Activated naive CD4-positive, alpha-beta T cell treated with anti-CD3 and anti-CD28 coated beads, Interleukin-2, amount 50 U/mL, for 16 hours (primary cell): ENCODE measurements at regions not wholly inside any gene's neighbourhood (a gene's known extent, or its start where the extent isn't known, plus 50 kb on each side); places are given as distances from the start of the nearest gene placed in this dataset.
"Not testable (repeated sequence)": the region's sequence is repeated elsewhere in the genome, so short reads cannot be mapped to it uniquely, and the experiment has no call there.

Experiments
- DNase-seq: peaks from one replicate; pipeline ENCODE4 v3.0.0-alpha.2; 2020

DNA sequence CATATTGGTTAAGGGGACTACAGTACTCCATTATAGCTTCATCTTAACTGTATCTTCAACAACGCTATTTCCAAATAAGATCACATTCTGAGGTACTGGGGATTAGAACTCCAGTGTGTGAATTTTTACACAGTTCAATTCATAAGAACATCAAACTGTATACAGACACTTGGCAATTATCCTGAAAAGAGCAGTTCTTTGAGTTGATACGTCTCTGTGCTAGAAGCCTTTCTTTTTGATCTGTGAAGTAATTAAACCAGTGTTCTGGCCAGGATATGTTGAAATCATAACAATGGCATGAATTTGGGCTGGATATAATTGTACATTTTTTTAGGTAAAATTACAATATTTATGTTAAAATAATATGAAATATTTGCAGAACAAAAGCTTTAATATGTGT lies 93.5 kb upstream of the ITPRID2 start:
- DNase-seq = no peak

DNA sequence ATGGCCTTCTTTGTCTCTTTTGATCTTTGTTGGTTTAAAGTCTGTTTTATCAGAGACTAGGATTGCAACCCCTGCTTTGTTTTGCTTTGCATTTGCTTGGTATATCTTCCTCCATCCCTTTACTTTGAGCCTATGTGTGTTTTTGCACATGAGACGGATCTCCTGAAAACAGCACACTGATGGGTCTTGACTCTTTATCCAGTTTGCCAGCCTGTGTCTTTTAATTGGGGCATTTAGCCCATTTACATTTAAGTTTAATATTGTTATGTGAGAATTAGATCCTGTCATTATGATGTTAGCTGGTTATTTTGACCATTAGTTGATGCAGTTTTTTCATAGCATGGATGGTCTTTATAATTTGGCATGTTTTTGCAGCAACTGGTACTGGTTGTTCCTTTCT lies 89.2 kb upstream of the ITPRID2 start:
- not testable (repeated sequence) for DNase-seq

DNA sequence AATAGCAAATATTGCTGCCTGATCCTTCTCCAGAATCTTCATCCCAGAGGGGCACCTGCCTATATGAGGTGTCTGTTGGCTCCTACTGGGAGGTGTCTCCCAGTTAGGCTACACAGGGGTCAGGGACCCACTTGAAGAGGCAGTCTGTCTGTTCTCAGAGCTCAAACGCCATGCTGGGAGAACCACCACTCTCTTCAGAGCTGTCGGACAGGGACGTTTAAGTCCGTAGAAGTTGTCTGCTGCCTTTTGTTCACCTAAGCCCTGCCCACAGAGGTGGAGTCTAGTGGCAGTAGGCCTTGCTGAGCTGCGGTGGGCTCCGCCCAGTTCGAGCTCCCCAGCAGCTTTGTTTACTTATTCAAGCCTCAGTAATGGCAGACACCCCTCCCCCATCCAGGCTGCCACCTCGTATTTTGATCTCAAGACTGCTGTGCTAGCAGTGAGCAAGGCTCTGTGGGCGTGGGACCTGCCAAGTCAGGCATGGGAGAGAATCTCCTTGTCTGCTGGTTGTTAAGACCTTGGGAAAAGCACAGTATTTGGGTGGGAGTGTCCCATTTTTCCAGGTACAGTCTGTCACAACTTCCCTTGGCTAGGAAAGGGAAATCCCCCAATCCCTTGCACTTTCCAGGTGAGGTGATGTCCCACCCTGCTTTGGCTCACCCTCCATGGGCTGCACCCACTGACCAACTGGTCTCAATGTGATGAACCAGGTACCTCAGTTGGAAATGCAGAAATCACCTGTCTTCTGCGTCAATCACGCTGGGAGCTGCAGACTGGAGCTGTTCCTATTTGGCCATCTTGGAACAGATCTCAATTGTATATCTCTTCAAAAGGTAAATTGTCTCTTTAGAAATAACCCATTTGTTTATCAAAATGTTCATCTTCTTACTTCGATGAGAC lies 87.4 kb upstream of the ITPRID2 start:
- not testable (repeated sequence) for DNase-seq

DNA sequence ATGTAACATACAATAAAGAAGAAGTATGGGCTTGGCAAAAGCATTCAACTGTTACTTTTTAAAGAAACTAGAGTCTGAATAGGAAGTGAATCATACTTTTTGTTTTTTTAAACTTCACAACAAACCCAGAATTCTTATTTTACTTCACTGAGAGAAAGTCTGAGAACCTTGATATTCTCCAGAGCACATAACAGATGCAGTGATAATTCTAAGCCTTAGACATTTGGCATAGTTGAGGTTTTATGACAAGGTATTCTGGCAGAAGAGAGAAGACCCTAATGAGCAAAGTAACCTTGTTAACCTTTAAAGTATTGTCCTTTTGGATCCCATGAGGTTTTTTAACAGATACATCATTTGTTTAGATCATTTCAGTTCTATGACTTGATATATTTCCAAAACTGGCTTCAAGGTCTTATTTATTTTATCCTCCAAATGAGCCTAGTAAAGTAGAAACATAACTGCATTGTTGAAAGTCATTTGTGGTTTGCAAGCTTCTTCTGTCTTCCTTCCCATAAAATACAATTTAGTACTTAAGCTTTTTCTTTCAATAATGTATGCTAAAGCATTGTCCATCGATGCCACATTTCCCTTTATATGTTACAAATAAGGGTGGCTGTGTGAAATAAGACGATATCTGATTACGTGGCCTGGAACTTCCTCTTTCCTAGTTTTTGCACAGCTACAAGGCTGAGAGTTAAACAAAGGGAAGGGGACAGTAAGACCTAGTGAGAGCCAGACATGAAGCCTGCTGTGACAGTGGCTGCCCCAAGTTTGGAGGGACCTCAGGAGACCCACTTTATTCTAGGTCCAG lies 86.1 kb upstream of the ITPRID2 start:
- DNase-seq = no peak

DNA sequence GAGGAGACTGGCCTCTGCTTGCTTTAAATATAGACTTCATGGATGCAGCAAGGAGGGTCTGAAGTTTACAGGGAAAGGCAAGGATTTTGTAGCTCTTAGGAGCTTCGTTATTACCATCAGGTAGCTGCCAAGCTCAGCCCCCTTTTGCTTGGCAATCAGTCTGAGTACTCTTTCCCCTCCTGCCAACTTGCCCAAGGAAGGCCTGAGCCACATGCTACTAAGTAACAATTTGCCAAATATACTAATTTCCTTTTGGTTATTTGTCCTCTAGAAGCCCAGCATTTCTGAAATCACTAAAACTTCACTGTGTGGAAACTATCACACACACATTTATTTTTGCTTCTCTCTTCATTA lies 85.5 kb upstream of the ITPRID2 start:
- DNase-seq = no peak

DNA sequence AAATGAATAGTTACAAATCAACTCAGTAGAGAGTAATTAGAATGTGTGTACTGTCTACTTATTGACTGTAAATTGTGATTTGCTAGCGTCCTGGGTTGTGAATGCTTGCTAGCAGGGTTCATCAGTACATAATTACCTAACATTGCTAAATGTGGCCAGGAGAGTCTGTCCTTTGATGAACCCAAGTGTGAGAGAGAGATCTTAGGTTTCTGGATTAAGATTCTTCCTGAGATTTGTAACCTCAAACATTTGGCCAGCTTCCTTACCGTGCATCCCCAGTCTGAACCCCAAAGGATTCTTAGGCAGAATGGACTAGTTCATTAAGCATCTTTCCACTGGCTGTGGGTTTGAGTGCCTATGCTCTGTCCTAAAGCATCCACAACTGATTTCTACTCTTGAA lies 84.0 kb upstream of the ITPRID2 start:
- DNase-seq = no peak

DNA sequence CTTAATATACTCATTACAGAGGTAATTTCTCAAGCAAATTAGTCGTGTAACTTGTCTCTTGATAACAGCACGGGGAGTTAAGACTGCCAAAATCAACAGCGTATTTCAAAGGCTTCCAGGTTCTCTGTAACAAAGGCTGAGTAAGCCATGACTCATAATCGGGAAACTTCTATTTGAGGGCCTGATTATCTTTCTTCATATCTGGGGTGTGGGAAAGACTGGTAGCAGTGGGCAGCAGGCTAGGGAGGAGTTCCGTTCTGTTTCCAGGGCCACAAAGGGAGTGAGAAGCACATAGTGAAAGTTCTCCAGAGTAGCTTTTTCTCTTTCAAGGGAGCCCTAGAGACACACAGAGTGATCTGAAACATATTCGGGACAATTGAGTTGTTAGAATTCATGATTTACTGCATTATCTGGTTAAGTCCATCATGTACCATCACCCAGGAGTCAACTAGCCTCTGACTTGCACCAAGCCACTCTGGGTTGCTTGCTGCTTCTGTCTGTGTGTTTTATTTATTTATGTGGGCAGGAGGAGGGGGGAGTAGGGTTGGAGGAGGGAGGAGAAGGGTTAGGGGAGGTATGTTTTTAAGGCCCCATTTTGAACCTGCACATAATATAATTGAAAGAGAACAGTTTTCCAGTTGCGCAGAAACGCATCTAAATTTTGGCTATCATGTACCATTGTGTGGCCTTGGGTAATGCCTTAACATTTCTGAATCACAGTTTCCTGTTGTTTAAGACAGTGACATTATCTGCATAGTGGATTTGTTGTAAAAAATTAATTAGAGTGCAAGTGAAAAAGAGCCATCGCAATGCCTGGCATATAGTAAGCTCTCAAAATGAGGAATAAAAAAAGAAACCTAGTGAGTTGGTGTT lies 80.5 kb upstream of the ITPRID2 start:
- DNase-seq = no peak

DNA sequence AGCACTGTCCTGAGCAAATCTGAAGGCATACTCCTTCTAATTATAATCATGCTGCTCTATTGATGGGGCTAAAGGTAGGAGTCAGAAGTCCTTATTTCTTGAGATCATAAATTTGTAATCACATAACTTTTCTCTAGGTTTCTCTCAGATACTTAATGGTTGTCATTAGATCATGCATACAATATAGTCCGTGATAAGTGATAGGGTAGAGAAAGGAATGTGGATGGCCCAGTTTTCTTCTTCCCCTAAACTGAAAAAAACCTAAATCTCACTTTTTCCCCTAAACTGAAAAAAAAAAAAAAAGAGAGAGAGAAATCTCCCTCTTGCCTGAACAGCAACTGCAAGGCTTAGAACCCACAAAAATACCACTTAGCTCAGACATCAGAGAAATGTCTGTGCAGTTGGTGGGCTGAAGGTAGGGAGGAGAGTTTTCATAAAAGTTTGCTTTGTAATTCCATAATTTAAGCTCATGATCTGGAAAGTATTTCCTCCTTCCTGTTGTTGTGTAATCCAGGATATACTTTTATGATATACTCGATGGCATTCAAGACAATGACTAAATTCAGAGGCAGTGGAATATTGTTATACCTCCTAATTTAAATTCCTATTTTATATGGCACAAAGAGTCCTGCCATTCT lies 79.3 kb upstream of the ITPRID2 start:
- DNase-seq = no peak

DNA sequence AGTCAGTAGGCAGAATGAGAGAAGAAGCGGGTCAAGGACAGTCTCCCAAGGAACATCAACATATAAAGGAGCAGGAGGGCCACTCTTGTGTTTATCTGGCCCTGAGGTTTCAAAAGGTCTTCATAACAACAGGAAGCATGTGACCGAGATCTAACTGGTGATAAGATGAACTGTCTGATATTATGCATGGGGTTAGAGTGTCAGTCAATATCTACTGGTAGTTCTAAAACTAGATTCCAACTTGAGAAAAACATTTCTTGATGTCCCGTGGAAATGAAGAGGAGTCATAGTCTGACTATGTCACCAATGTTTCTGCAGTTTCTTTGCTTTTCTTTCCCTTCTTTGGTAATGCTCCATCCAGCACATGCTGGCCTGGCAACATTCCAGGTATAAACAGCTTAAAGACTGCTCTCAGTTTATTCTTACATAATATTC lies 77.5 kb upstream of the ITPRID2 start:
- no peak for DNase-seq

DNA sequence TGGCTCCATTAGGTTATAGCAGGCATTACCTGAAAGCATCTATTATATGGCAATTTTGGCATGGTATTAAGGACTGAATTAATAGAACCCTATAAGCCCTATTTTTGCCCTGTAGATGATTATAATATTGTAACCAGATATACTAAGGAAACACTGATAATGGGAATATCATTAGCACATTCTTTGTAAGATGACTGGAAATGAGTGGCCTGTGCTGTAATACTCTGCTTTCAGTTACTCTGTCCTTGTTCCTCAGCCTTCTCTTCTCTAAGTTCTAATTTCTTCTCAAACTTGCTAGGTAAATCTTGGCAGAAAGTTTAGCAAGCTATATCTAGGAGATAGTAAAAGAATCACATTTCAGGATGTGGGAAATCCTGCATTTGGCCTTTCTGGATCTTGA lies 74.0 kb upstream of the ITPRID2 start:
- DNase-seq = no peak

DNA sequence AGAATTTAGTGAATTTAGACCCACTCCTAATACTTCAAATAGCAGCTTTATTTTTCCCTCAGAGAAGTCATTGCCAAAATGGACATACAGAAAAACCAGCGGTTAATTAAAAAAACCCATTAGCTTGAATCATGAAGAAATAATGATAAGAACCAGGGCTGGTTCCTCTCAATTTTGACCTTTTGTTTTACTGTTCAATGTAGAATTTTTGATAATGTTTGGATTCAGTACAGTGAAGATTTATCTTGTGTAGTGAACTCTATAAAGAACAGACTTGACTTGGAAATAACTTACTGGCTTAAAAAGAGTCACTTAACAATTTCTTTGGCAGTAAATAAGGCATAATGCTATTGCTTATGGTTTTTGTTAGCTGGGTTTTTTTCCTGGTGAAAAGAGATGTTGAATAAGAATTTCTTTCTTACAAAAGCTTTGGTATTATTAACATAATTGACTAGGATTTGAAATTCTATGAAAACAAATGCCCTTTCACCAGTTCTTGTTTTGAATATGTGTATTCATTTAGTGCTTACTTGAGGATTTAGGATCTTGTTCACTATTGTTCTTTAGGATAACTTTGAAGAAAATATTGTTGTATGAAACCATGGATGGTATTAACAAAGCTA lies 73.4 kb upstream of the ITPRID2 start:
- no peak for DNase-seq

DNA sequence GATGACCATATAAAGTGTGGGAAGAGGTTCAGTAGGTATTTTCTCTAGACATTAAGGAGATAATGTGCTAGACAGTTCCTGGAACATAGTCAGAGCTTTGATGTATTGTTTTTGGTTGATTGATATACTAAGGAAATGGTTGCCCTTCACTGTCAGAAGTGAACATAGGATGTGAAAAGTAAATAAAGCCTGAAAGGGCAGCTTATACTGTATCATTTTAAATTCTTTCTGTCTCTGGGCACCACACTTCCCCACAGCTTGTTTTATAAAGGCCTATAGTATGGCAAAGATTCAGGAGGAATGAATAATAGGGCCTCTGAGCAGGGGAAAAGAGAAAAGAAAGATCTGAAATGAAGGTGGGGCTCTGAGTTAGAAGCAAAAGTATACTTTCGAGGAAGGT lies 72.7 kb upstream of the ITPRID2 start:
- DNase-seq = no peak

DNA sequence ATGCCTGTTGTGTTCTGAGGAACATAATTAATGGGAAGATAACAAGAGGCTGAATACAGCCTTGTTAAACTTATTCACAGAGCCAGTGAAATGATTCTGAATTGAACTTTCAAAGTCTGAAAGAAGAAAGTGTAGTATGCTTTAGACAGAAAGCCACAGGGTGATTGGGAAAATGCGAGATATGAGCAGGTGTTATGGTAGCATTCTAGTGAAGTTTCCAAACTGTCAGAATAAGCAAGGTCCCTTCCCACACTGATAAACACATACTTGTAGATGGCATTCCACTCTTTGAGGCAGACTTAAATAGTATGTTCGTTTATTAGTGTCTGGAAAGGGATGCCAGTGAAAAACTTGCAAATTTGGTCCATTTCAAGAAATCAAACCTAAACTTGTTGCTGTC lies 70.5 kb upstream of the ITPRID2 start:
- no peak for DNase-seq

DNA sequence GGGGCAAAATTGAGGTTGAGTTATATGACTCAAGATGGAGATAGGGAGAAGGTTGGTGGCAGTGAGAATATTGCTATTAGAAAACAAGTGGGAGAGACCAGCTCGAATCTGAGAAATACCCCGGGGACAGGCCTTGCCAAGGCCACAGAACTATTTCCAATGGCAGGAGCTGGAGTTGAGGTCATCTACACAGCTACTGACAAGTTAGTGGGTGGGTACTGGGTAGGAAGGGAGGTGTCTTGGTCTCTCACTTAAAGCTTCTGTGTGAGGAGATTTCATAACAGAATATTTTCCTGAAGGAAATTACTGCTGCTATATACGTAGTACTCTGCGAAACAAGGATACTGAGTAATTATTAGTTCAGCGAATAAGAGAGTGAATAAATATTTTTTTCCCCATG lies 69.4 kb upstream of the ITPRID2 start:
- DNase-seq = no peak

DNA sequence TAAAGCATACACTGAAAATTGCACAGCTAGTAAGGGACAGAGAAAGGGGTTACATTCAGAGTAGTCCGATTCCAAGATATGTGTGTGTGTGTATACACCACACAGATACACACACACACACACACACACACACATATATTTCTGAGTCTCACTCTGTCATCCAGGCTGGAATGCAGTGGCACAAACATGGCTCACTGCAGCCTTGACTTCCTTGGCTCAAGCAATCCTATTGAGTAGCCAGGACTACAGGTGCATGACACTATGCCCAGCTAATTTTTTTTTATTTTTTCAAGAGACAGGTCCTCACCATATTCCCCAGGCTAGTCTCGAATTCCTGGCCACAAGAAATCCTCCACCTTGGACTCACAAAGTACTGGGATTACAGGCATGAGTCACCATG lies 68.1 kb upstream of the ITPRID2 start:
- no peak for DNase-seq

DNA sequence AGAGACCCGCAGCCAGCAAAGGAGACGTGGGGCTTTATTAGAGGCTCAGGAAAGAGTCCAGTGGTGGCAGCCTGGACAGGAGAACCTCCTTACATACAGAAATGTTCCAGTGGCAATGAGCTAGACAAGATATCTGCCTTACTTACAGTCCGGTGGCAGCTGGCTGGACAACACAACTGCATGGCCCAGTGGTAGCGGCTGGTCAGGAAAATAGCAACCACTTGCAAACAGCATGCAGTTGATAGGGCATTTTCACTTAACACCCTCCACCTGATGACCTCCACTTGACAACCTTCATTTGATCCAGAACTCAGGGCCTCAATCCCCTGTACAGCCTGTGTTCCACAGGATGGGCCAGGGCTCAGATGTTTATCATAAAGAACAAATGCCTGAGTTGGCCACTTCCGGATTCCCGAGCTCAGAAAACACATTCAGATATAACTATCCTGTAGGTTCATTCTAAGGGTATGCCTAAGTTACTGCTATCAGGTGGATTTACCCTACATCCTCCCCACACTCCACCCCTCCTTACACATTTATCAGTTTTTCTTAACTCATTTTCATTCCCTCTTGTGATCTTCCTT lies 63.3 kb upstream of the ITPRID2 start:
- DNase-seq = no peak

DNA sequence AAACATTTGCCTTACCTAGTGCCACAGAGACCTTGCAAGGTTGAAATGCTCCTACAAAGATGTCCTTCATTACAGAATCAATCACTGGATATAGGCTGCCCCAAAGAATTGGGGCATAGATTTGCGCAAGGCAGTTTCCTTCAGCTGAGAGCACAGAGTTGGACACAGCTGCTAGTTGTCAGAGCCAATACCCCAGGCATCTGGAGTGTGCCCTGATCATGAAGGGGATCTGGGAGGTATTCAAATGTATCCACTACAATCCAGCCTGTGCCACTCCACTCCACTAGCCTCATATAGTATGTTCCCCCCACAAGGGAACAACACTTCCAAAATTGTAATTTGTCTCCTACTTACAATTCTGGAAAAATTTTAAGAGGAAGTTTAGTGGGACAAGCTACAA lies 62.3 kb upstream of the ITPRID2 start:
- no peak for DNase-seq

DNA sequence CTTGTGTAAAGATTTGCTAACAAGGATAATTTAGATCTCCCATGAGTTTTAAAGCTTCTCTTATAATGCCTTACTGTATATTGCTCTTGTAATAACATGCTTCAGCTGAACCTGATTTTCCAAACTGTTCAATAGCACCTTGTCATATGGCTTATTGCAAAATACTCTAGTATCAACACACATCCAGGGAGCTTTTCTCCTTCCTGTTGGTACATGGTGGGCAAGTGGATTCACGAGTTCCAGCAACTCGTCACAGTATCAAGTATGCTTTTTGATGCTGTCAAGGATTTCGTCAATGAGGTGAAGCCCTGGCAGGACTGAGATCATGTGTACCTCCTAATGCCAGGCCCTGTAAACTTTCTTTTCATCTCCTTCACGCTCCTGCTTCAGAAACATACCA lies 59.5 kb upstream of the ITPRID2 start:
- DNase-seq = no peak

DNA sequence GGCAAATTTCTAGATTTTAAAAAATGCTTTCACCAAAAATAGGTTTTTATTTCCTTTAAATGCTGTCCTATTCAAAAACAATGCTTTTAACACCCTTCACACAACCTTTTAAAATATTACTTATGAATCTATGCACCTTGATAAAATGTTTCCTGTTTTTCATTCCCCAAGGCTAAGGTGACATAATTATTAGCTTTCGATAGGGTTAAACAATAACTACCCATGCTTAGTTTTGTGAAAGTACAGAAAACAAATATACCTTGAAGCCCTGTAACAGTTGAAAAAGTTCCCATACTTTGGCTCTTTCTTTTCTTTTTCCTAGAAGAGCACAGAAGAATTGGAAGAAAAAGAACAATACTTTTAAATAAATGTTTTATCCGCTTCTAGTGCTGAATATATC lies 54.9 kb upstream of the ITPRID2 start:
- no peak for DNase-seq

DNA sequence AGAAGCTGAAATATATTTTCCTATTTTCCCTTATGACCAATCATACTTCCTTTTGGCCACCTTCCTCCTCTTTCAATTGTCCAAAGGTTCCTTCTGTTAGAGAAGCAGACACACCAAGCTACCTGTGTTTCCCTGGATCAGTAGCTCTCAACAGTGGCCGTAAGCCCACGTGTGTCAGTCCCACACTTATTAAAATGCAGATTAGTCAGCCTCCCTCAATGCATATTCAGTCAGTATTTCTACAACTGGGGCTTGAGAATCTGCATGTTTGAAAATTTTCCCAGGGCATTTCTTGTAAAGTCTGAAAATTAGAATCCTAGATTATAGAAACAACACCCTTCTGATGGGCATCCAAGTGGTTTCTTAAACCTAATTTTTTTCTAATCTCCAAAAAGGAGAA lies 54.0 kb upstream of the ITPRID2 start:
- DNase-seq = no peak

DNA sequence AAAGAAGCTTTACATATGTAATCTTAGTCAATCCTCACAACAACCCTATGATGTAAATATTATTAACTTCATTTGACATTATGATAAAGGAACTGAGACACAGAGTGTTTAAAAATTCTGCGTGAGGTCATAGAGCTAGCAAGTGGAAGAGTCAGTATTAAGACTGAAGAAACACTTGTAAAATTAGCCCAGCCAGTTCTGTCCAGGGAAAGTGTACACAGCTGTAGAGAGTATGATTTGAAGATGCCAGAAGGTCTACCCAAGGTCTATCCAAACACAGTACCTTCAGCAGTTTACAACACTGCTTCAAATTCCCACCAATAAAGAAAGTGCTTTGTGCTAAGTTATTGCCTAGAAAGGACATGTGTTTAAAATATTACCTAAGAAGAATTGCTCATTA lies 51.7 kb upstream of the ITPRID2 start:
- DNase-seq = no peak

DNA sequence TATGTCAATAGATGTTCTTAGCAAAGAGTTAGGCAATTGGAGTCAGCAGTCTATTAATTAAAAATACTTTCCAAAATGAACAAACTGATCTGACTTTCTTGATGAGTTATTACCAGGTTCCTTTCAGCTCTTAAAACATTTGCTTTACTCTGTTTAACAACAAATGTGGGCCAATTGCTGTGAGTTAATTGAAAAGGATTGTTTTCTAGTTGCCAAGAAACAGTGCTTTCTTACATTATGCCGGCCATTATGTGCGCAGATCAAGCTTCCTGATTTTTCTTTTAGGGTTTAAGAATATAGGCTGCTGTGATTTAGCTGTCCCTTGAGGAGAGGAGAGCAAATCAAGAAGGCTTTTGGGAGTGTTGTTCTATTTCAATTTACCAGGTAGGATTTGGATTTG lies 50.5 kb upstream of the ITPRID2 start:
- DNase-seq = no peak
